ENCODE measurements at regions not wholly inside any gene's neighbourhood (a gene's known extent, or its start where the extent isn't known, plus 50 kb on each side); places are given as distances from the start of the nearest gene placed in this dataset.

GRCh38 chrX:79080141-79080540, 64.3 kb upstream of the GPR174 start:
- TF ChIP-seq CTCF (conservative IDR thresholded peaks at IDR 0.05; ENCODE audit: low read depth, low read length) (no peak), EZH2 (IDR thresholded peaks at IDR 0.05; ENCODE audit: low read length, unreplicated experiment) (no peak)

All from PC-3 (cell line).